HepG2 (cell line): ENCODE measurements at regions not wholly inside any gene's neighbourhood (a gene's known extent, or its start where the extent isn't known, plus 50 kb on each side); places are given as distances from the start of the nearest gene placed in this dataset.

Source experiments
- ATAC-seq: fragments of 200-7000 bp; cut with Tn5 transposase; 3 replicates; pipeline ENCODE4 v1.9.1; 2020; ENCODE audit warnings: mild to moderate bottlenecking, moderate library complexity
- BruUV-seq: library from RNA; stranded (reverse); fragments of 400-500 nt; replicated peaks from 2 replicates; lab custom pipeline; 2021; lab: Mats Ljungman, UMichigan
- CTCF ChIA-PET: fragments of 300-600 bp; formaldehyde crosslinking; extraction: SDS; loops from one replicate; lab custom pipeline; 2021; ENCODE audit warnings: low total read pairs, inconsistent platforms, low intra/inter-chr PET ratio; lab: Yijun Ruan, JAX
- POLR2A ChIA-PET: fragments of 350-600 bp; sonication (Branson Sonifier 250); formaldehyde crosslinking; loops from one replicate; lab custom pipeline; 2020; ENCODE audit warnings: antibody characterized with exemption, inconsistent platforms; lab: Yijun Ruan, JAX
- DNase-seq: peaks from one replicate; pipeline ENCODE4 v3.0.0-alpha.2; 2015; ENCODE audit warnings: low spot score
- FAIRE-seq: peaks from 3 replicates; lab custom pipeline; 2011; peaks lifted over from hg19 to GRCh38; lab: Jason Lieb, UNC
- H2AFZ ChIP-seq: one replicate; pipeline ENCODE4 v1.6.1; 2011; ENCODE audit warnings: low read length, inconsistent platforms
- H3K27ac ChIP-seq: fragments of 300-600 bp; 3 replicates; pipeline ENCODE4 v1.8.0; 2011; ENCODE audit warnings: mixed run types, mild to moderate bottlenecking, mixed read lengths, low read length, inconsistent platforms; ENCODE audit not compliant: insufficient read depth; ENCODE audit errors: extremely low read length
- H3K27me3 ChIP-seq, 2 experiments: fragments of 200-600 bp in 1 of 2; 2 replicates in 1 of 2; 3 replicates in 1 of 2; pipeline versions ENCODE4 v1.6.0 to v1.8.0; 2011; ENCODE audit warnings: low read length in 2 of 2, mild to moderate bottlenecking in 2 of 2, moderate library complexity in 2 of 2, inconsistent platforms in 1 of 2; ENCODE audit not compliant: insufficient read depth in 2 of 2, control insufficient read depth in 1 of 2
- H3K36me3 ChIP-seq, 2 experiments: fragments of 200-600 bp in 1 of 2; replicated peaks in 1 of 2; 2 replicates in 1 of 2; 3 replicates in 1 of 2; pipeline versions ENCODE4 v1.5.1 to v1.8.0; 2011; ENCODE audit warnings: low read length in 2 of 2, inconsistent platforms in 1 of 2; ENCODE audit not compliant: insufficient read depth in 2 of 2, control insufficient read depth in 1 of 2
- H3K4me1 ChIP-seq: 2 replicates; pipeline ENCODE4 v1.5.1; 2012; ENCODE audit warnings: low read length, inconsistent platforms; ENCODE audit not compliant: insufficient read depth
- H3K4me2 ChIP-seq: 2 replicates; pipeline ENCODE4 v1.6.0; 2011; ENCODE audit warnings: low read depth, low read length, inconsistent platforms
- H3K4me3 ChIP-seq, 3 experiments: fragments of 200-600 bp in 1 of 3; sonication (generic), shearing (Covaris generic) in 1 of 3; replicated peaks in 1 of 3; 2 replicates each; pipeline ENCODE4 v1.5.1; 2011 to 2016; ENCODE audit warnings: low read length in 3 of 3, inconsistent platforms in 2 of 3, low read depth in 2 of 3, mild to moderate bottlenecking in 2 of 3, control low read depth in 1 of 3, mixed read lengths in 1 of 3; ENCODE audit not compliant: insufficient read depth in 1 of 3
- H3K79me2 ChIP-seq: one replicate; pipeline ENCODE4 v1.6.1; 2011; ENCODE audit warnings: low read length, inconsistent platforms; ENCODE audit not compliant: insufficient read depth
- H3K9ac ChIP-seq: 2 replicates; pipeline ENCODE4 v1.6.0; 2011; ENCODE audit warnings: mild to moderate bottlenecking, low read depth, low read length, inconsistent platforms; ENCODE audit not compliant: insufficient read depth
- H3K9me3 ChIP-seq: 2 replicates; pipeline ENCODE4 v1.5.1; 2012; ENCODE audit warnings: mild to moderate bottlenecking, low read length
- H4K20me1 ChIP-seq: 2 replicates; pipeline ENCODE4 v1.6.0; 2011; ENCODE audit warnings: inconsistent platforms, mild to moderate bottlenecking, low read length, moderate library complexity; ENCODE audit not compliant: insufficient read depth
- ELF1 ChIP-seq: sonication (generic); formaldehyde crosslinking; IDR thresholded peaks from 2 replicates; pipeline ENCODE4 v1.4.0; 2020; ENCODE audit warnings: missing genetic modification reagents
- FOSL2 ChIP-seq: sonication (generic); formaldehyde crosslinking; IDR thresholded peaks from 2 replicates; pipeline ENCODE4 v1.4.0; 2020; ENCODE audit warnings: missing genetic modification reagents
- KDM1A ChIP-seq: IDR thresholded peaks from 2 replicates; pipeline ENCODE4 v1.6.1; 2016; ENCODE audit warnings: missing compliant biosample characterization
- KLF9 ChIP-seq: IDR thresholded peaks from 2 replicates; pipeline ENCODE4 v1.6.1; 2016; ENCODE audit warnings: low read depth
- MTF2 ChIP-seq: sonication (generic); formaldehyde crosslinking; IDR thresholded peaks from 2 replicates; pipeline ENCODE4 v1.5.0; 2020; ENCODE audit warnings: missing genetic modification reagents, borderline replicate concordance
- NFE2L1 ChIP-seq: sonication (generic); formaldehyde crosslinking; IDR thresholded peaks from 2 replicates; pipeline ENCODE4 v1.4.0; 2020; ENCODE audit warnings: missing genetic modification reagents, mild to moderate bottlenecking, borderline replicate concordance
- POLR2A ChIP-seq, 2 experiments: IDR thresholded peaks; 2 replicates each; pipeline ENCODE4 v1.6.1; 2011; ENCODE audit warnings: low read depth in 2 of 2, low read length in 2 of 2, mild to moderate bottlenecking in 1 of 2, moderate library complexity in 1 of 2; ENCODE audit not compliant: insufficient read depth in 1 of 2
- PRMT3 ChIP-seq: sonication (generic); formaldehyde crosslinking; IDR thresholded peaks from 2 replicates; pipeline ENCODE4 v1.8.1; 2022; ENCODE audit warnings: low read depth, mild to moderate bottlenecking, moderate library complexity, missing genetic modification reagents, borderline replicate concordance
- RAD51 ChIP-seq: fragments of 450-650 bp; IDR thresholded peaks from 2 replicates; pipeline ENCODE4 v1.6.1; 2016; ENCODE audit warnings: borderline replicate concordance
- RXRA ChIP-seq: sonication (generic); formaldehyde crosslinking; IDR thresholded peaks from 2 replicates; pipeline ENCODE4 v1.5.1; 2020; ENCODE audit warnings: missing genetic modification reagents
- TP53 ChIP-seq: sonication (generic); formaldehyde crosslinking; conservative IDR thresholded peaks from 2 replicates; pipeline ENCODE4 v1.4.0; 2020; ENCODE audit warnings: missing genetic modification reagents
- ZNF260 ChIP-seq: sonication (generic); formaldehyde crosslinking; IDR thresholded peaks from 2 replicates; pipeline ENCODE4 v1.4.0; 2020; ENCODE audit warnings: missing genetic modification reagents, low read depth, mild to moderate bottlenecking, borderline replicate concordance
- ZNF615 ChIP-seq: sonication (generic); formaldehyde crosslinking; IDR thresholded peaks from 2 replicates; pipeline ENCODE4 v1.5.0; 2020; ENCODE audit warnings: mild to moderate bottlenecking, missing genetic modification reagents, borderline replicate concordance
- ZNF766 ChIP-seq: sonication (generic); formaldehyde crosslinking; IDR thresholded peaks from 2 replicates; pipeline ENCODE4 v1.5.0; 2020; ENCODE audit warnings: missing genetic modification reagents, borderline replicate concordance
- WGBS: methylation state at CpG from one replicate; pipeline ENCODE4 v1.1.6; 2017; ENCODE audit warnings: low lambda C conversion rate; 5-methylcytosine and 5-hydroxymethylcytosine counted together
- in situ Hi-C: cut with HindIII; loops from 2 replicates; pipeline ENCODE4 v1.10.0; 2017; ENCODE audit warnings: low pct_unique_long_range_greater_than_20kb; ENCODE audit not compliant: extremely low pct_ligation_motif_present
- intact Hi-C: fragments of 100-400 bp; cut with micrococcal nuclease; formaldehyde crosslinking; loops from one replicate; pipeline ENCODE4 v1.10.0; 2022; ENCODE audit not compliant: unreplicated experiment
- TF ChIP-seq, protein P1 (sequence below): IDR thresholded peaks from 2 replicates; pipeline ENCODE4 v1.6.1; 2018; ENCODE audit warnings: missing genetic modification reagents

DNA sequence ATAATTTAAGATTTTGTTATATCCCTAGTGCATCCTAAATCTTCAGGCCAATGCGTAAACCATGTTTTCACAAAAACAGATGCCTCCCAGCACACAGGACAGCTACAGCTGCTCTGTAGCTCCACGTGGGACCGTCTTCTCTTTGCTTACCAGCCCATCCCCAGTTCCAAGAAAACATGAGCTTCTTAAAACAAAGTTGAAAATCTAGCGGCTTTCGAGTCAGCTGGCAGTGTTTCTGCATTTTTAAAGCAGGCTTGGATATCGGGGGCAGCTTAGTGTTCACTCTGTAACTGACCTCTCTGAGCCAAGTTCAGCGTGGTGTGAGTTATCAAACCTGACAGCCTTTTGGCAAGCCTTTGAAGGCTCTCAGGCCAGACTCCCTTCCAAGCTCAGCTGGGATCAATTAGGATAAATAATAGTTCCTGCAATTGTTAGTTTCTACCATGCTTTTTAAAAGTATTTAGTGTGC lies 881.5 kb downstream of the LTN1 start:
- H3K27me3 ChIP-seq = no peaks in the 10 kb centered on the region
- POLR2A ChIA-PET = no interaction called here
- FAIRE-seq (no peak), ATAC-seq (no peak), DNase-seq (no peak)
- H3K27ac ChIP-seq = no peak overlapping the region
- H3K4me2 ChIP-seq = no peak overlapping the region
- CTCF ChIA-PET = no interaction called here
- intact Hi-C loops (no loop called here), in situ Hi-C loops (no loop called here)
- H3K4me1 ChIP-seq = no peaks in the 10 kb centered on the region
- no peaks in the 10 kb centered on the region for H3K79me2 ChIP-seq
- no peak for TF ChIP-seq ELF1 (CRISPR knock-in tag)
- TF ChIP-seq FOSL2 (CRISPR knock-in tag) = no peak
- no peak for TF ChIP-seq RAD51
- TF ChIP-seq ZNF615 (CRISPR knock-in tag) = no peak
- TF ChIP-seq RXRA (CRISPR knock-in tag) = no peak
- H3K4me3 ChIP-seq = no peak overlapping the region
- H4K20me1 ChIP-seq = no peaks in the 10 kb centered on the region
- WGBS = 26% methylated on average over 5 of the region's 7 CpGs
- no peak overlapping the region for H3K9ac ChIP-seq
- BruUV-seq = no TSS peak
- no peaks in the 10 kb centered on the region for H3K36me3 ChIP-seq
- no peak overlapping the region for H2AFZ ChIP-seq
- H3K9me3 ChIP-seq = peaks cover 78% of the 10 kb centered on the region

DNA sequence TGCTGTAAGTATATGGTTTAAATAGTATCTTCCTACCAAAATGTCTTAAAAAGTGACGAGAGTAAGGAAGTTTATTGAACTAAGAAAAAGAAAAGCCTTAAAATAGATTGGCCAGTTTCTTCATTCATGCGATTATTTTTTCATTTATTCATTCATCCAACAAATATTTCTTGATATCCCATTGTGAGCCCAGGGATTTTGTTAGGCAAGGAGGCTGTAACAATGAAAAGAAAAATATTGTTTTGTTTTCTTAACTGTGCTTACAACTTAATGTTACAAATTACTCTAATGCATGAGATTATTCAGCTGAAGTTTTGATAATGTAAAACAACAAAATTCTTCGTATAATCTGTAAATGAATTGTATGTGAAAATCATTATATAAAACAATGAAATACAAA lies 882.0 kb downstream of the LTN1 start:
- TF ChIP-seq KDM1A (CRISPR knock-in tag) (no peak), MTF2 (no peak), TP53 (CRISPR knock-in tag) (no peak), POLR2A (IDR thresholded peaks at IDR 0.05; ENCODE audit: insufficient read depth in 1 of 2, low read depth in 2 of 2, low read length in 2 of 2) (no peak), ZNF260 (CRISPR knock-in tag) (no peak), NFE2L1 (CRISPR knock-in tag) (no peak), ZNF766 (CRISPR knock-in tag) (no peak), PRMT3 (CRISPR knock-in tag) (no peak), KLF9 (CRISPR knock-in tag) (no peak)
- TF ChIP-seq, protein P1, sequence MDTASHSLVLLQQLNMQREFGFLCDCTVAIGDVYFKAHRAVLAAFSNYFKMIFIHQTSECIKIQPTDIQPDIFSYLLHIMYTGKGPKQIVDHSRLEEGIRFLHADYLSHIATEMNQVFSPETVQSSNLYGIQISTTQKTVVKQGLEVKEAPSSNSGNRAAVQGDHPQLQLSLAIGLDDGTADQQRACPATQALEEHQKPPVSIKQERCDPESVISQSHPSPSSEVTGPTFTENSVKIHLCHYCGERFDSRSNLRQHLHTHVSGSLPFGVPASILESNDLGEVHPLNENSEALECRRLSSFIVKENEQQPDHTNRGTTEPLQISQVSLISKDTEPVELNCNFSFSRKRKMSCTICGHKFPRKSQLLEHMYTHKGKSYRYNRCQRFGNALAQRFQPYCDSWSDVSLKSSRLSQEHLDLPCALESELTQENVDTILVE (CRISPR knock-in tag) = no peak
- TF ChIP-seq, all 625 proteins: peak for 0
- in situ Hi-C loops (no loop called here), intact Hi-C loops (no loop called here)
- no peak overlapping the region for H3K4me2 ChIP-seq
- ATAC-seq (no peak), DNase-seq (no peak), FAIRE-seq (no peak)
- CTCF ChIA-PET = no interaction called here
- H3K27me3 ChIP-seq = no peaks in the 10 kb centered on the region
- no peaks in the 10 kb centered on the region for H3K36me3 ChIP-seq
- no peak overlapping the region for H3K9ac ChIP-seq
- 5% methylated on average over 3 of the region's 3 CpGs for WGBS
- no peak overlapping the region for H2AFZ ChIP-seq
- H3K4me1 ChIP-seq = no peaks in the 10 kb centered on the region
- no TSS peak for BruUV-seq
- H3K4me3 ChIP-seq = no peak overlapping the region
- POLR2A ChIA-PET = no interaction called here
- H3K9me3 ChIP-seq = peaks cover 77% of the 10 kb centered on the region
- H3K27ac ChIP-seq = no peak overlapping the region
- H3K79me2 ChIP-seq = no peaks in the 10 kb centered on the region
- no peaks in the 10 kb centered on the region for H4K20me1 ChIP-seq
